ENCODE measurements at regions not wholly inside any gene's neighbourhood (a gene's known extent, or its start where the extent isn't known, plus 50 kb on each side); places are given as distances from the start of the nearest gene placed in this dataset.

- no peak for DNase-seq (ENCODE audit: low read depth)
- H3K4me3 ChIP-seq (ENCODE audit: low read depth, low read length): no peak overlapping the region
- TF ChIP-seq CTCF (IDR thresholded peaks at IDR 0.05; ENCODE audit: control insufficient read depth, extremely low read depth, insufficient read depth): no peak
Measured at GRCh38 chr5:1726469-1726865, 73.2 kb downstream of the MRPL36 start.

GRCh38 chr5:1725641-1726468 is 73.8 kb downstream of the MRPL36 start:
- no peak for TF ChIP-seq CTCF (IDR thresholded peaks at IDR 0.05; ENCODE audit: control insufficient read depth, extremely low read depth, insufficient read depth)
- H3K4me3 ChIP-seq (ENCODE audit: low read depth, low read length): no peak overlapping the region
- no peak for DNase-seq (ENCODE audit: low read depth)

- no peak for DNase-seq (ENCODE audit: low read depth)
- no peak for TF ChIP-seq CTCF (IDR thresholded peaks at IDR 0.05; ENCODE audit: control insufficient read depth, extremely low read depth, insufficient read depth)
- no peak overlapping the region for H3K4me3 ChIP-seq (ENCODE audit: low read depth, low read length)
Measured at GRCh38 chr5:1724822-1725602, 74.6 kb downstream of the MRPL36 start.

GRCh38 chr5:1723957-1724821 is 75.4 kb downstream of the MRPL36 start:
- DNase-seq (ENCODE audit: low read depth): no peak
- H3K4me3 ChIP-seq (ENCODE audit: low read depth, low read length): no peak overlapping the region
- TF ChIP-seq CTCF (IDR thresholded peaks at IDR 0.05; ENCODE audit: control insufficient read depth, extremely low read depth, insufficient read depth): no peak

GRCh38 chr5:1723476-1723875 is 76.2 kb downstream of the MRPL36 start:
- no peak for TF ChIP-seq CTCF (IDR thresholded peaks at IDR 0.05; ENCODE audit: control insufficient read depth, extremely low read depth, insufficient read depth)
- no peak for DNase-seq (ENCODE audit: low read depth)
- H3K4me3 ChIP-seq (ENCODE audit: low read depth, low read length): no peak overlapping the region

GRCh38 chr5:1722877-1723276 is 76.8 kb downstream of the MRPL36 start:
- no peak for TF ChIP-seq CTCF (IDR thresholded peaks at IDR 0.05; ENCODE audit: control insufficient read depth, extremely low read depth, insufficient read depth)
- no peak for DNase-seq (ENCODE audit: low read depth)
- H3K4me3 ChIP-seq (ENCODE audit: low read depth, low read length): no peak overlapping the region

Data from LNCaP clone FGC (cell line).